Endodermal cell (in vitro differentiated cells): ENCODE measurements at regions not wholly inside any gene's neighbourhood (a gene's known extent, or its start where the extent isn't known, plus 50 kb on each side); places are given as distances from the start of the nearest gene placed in this dataset.

ENCODE experiments used
- DNase-seq: peaks from one replicate; pipeline ENCODE4 v3.0.0-alpha.2; 2017
- H3K27ac ChIP-seq: 2 replicates; pipeline ENCODE4 v1.5.1; 2013; ENCODE audit warnings: mild to moderate bottlenecking, low read depth, low read length, moderate library complexity
- H3K27me3 ChIP-seq: 2 replicates; pipeline ENCODE4 v1.6.1; 2013; ENCODE audit warnings: mild to moderate bottlenecking, low read length, moderate library complexity; ENCODE audit not compliant: insufficient read depth, control insufficient read depth, poor library complexity, severe bottlenecking
- H3K36me3 ChIP-seq: 2 replicates; pipeline ENCODE4 v1.7.0; 2013; ENCODE audit warnings: mild to moderate bottlenecking, low read length, moderate library complexity; ENCODE audit not compliant: control insufficient read depth, insufficient read depth
- H3K4me1 ChIP-seq: one replicate; pipeline ENCODE4 v1.7.0; 2013; ENCODE audit warnings: low read length; ENCODE audit not compliant: control insufficient read depth, insufficient read depth
- H3K4me3 ChIP-seq: 2 replicates; pipeline ENCODE4 v1.5.1; 2013; ENCODE audit warnings: mild to moderate bottlenecking, low read length, moderate library complexity
- H3K9ac ChIP-seq: 2 replicates; pipeline ENCODE4 v1.6.1; 2013; ENCODE audit warnings: mild to moderate bottlenecking, low read length, moderate library complexity; ENCODE audit not compliant: poor library complexity, severe bottlenecking; ENCODE audit errors: extremely low read depth
- H3K9me3 ChIP-seq: 2 replicates; pipeline ENCODE4 v1.6.1; 2013; ENCODE audit warnings: mild to moderate bottlenecking, low read length, moderate library complexity; ENCODE audit not compliant: control insufficient read depth
- H3K27ac Mint-ChIP-seq: 2 replicates; pipeline ENCODE4 v1.8.0; 2020; ENCODE audit warnings: mixed read lengths
- H3K27me3 Mint-ChIP-seq: 2 replicates; pipeline ENCODE4 v1.8.0; 2021; ENCODE audit warnings: mild to moderate bottlenecking, mixed read lengths; ENCODE audit not compliant: insufficient read depth
- H3K36me3 Mint-ChIP-seq: 2 replicates; pipeline ENCODE4 v1.8.0; 2020; ENCODE audit warnings: low read depth, mixed read lengths
- H3K4me1 Mint-ChIP-seq: 2 replicates; pipeline ENCODE4 v1.8.0; 2020; ENCODE audit warnings: mixed read lengths
- H3K4me3 Mint-ChIP-seq: 2 replicates; pipeline ENCODE4 v1.8.0; 2020; ENCODE audit warnings: mild to moderate bottlenecking, moderate library complexity, mixed read lengths
- H3K9me3 Mint-ChIP-seq: 2 replicates; pipeline ENCODE4 v1.8.0; 2020; ENCODE audit warnings: mild to moderate bottlenecking, mixed read lengths
- WGBS, 2 experiments: methylation state at CpG; one replicate each; pipeline versions ENCODE4 v1.1.5 to v1.1.7; 2013; ENCODE audit warnings: missing lambda C conversion rate in 2 of 2, mixed read lengths in 1 of 2; ENCODE audit not compliant: insufficient coverage in 1 of 2, insufficient read length in 1 of 2; 5-methylcytosine and 5-hydroxymethylcytosine counted together
- TF ChIP-seq, protein P1 (sequence below): fragments of 200-600 bp; sonication (generic); conservative IDR thresholded peaks from 2 replicates; pipeline ENCODE4 v1.5.0; 2021; ENCODE audit warnings: antibody characterized with exemption, mild to moderate bottlenecking

DNA sequence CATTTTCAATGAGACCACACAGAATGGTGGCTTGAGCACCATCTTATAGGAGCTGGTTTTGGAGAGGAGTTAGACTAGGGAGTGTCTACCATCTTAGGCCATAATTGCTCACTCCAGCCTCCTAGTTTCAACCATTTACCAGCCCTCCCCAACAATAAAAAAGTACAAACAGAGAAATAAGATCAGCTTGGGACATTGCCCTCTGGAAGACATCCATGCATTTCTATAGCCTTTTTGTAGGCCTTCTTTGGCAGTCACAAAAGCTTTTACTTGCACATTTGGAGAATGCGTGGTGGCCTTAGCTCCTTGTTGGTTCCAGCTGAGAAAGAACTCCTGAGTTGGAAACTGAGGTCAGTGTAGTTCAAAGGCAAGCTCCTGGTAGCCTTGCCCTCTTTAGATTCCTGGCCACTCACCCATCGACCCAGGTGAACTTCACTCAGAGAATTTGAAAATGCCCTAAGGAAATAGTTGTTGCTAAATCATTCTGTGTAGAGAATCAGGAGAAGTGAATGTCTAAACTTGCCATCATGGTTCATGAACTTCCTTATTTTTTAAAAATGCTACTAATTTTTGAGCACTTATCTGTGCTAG is 301.7 kb upstream of the PROX1 start:
- WGBS, 2 experiments, result 92 to 96% methylated on average over 2 of the region's 2 CpGs
- no peak for DNase-seq
- H3K4me3 ChIP-seq, result no peak overlapping the region
- Mint-ChIP-seq H3K36me3 (no peaks in the 10 kb centered on the region), H3K27me3 (no peaks in the 10 kb centered on the region), H3K4me3 (no peak overlapping the region), H3K27ac (no peak overlapping the region), H3K4me1 (peaks cover 7% of the 10 kb centered on the region), H3K9me3 (no peaks in the 10 kb centered on the region)
- no peak overlapping the region for H3K27ac ChIP-seq
- no peak overlapping the region for H3K9ac ChIP-seq
- H3K4me1 ChIP-seq, result peaks cover 4% of the 10 kb centered on the region
- no peaks in the 10 kb centered on the region for H3K9me3 ChIP-seq
- TF ChIP-seq, protein P1, sequence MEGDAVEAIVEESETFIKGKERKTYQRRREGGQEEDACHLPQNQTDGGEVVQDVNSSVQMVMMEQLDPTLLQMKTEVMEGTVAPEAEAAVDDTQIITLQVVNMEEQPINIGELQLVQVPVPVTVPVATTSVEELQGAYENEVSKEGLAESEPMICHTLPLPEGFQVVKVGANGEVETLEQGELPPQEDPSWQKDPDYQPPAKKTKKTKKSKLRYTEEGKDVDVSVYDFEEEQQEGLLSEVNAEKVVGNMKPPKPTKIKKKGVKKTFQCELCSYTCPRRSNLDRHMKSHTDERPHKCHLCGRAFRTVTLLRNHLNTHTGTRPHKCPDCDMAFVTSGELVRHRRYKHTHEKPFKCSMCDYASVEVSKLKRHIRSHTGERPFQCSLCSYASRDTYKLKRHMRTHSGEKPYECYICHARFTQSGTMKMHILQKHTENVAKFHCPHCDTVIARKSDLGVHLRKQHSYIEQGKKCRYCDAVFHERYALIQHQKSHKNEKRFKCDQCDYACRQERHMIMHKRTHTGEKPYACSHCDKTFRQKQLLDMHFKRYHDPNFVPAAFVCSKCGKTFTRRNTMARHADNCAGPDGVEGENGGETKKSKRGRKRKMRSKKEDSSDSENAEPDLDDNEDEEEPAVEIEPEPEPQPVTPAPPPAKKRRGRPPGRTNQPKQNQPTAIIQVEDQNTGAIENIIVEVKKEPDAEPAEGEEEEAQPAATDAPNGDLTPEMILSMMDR, result no peak
- no peaks in the 10 kb centered on the region for H3K36me3 ChIP-seq
- H3K27me3 ChIP-seq, result no peaks in the 10 kb centered on the region

DNA sequence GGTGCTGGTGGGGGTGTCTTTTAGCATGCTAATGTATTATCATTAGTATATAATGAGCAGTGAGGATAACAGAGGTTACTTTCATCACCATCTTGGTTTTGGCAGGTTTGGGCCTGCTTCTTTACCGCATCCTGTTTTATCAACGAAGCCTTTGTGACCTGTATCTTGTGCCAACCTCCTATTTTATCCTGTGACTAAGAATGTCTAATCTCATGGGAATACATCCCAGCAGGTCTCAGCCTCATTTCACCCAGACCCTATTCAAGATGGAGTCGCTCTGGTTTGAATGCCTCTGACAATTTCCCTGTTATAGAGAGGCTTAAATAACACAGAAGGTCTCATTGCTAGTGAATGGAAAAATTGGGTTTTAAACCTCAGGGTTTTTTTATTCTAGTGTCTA is 300.8 kb upstream of the PROX1 start:
- Histone ChIP-seq H3K36me3 (no peaks in the 10 kb centered on the region), H3K4me1 (peaks cover 4% of the 10 kb centered on the region), H3K27me3 (no peaks in the 10 kb centered on the region), H3K9me3 (no peaks in the 10 kb centered on the region), H3K9ac (no peak overlapping the region), H3K4me3 (no peak overlapping the region), H3K27ac (no peak overlapping the region)
- H3K27me3 Mint-ChIP-seq, result no peaks in the 10 kb centered on the region
- H3K4me3 Mint-ChIP-seq, result no peak overlapping the region
- TF ChIP-seq, protein P1, result no peak
- H3K36me3 Mint-ChIP-seq, result no peaks in the 10 kb centered on the region
- no peak for DNase-seq
- H3K9me3 Mint-ChIP-seq, result no peaks in the 10 kb centered on the region
- no peak overlapping the region for H3K27ac Mint-ChIP-seq
- WGBS, 2 experiments, result 92 to 100% methylated on average over 3 of the region's 3 CpGs
- peaks cover 9% of the 10 kb centered on the region for H3K4me1 Mint-ChIP-seq

DNA sequence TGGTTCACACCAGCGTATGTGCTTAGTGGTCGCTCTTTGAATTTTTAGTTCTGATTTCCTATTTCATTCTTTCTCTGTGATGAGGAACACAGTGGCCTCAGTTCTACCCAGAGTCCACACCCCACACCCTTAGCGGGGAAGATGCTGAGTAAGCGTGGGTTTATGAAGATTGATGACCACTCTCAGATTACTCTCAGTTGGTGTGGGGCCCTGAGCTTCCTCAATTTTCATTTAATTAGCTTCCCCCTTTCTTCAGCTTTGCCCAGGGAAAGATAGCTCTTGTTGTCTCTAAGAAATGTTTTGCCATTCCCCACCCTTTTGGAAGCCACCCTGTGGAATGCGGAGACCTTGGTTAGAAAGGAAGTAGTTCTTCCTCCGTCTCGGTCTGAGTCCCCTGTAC is 299.9 kb upstream of the PROX1 start:
- Mint-ChIP-seq H3K36me3 (no peaks in the 10 kb centered on the region), H3K4me1 (peaks cover 10% of the 10 kb centered on the region), H3K27ac (no peak overlapping the region), H3K27me3 (no peaks in the 10 kb centered on the region), H3K9me3 (no peaks in the 10 kb centered on the region), H3K4me3 (no peak overlapping the region)
- H3K4me3 ChIP-seq, result no peak overlapping the region
- no peaks in the 10 kb centered on the region for H3K9me3 ChIP-seq
- TF ChIP-seq, protein P1, result no peak
- H3K9ac ChIP-seq, result no peak overlapping the region
- peaks cover 6% of the 10 kb centered on the region for H3K4me1 ChIP-seq
- no peak overlapping the region for H3K27ac ChIP-seq
- no peaks in the 10 kb centered on the region for H3K27me3 ChIP-seq
- 84 to 95% methylated on average over 3 to 7 of the region's 7 CpGs for WGBS, 2 experiments
- H3K36me3 ChIP-seq, result no peaks in the 10 kb centered on the region
- no peak for DNase-seq
